ENCODE measurements at regions not wholly inside any gene's neighbourhood (a gene's known extent, or its start where the extent isn't known, plus 50 kb on each side); places are given as distances from the start of the nearest gene placed in this dataset.
"Not testable (repeated sequence)": the region's sequence is repeated elsewhere in the genome, so short reads cannot be mapped to it uniquely, and the experiment has no call there.

DNA sequence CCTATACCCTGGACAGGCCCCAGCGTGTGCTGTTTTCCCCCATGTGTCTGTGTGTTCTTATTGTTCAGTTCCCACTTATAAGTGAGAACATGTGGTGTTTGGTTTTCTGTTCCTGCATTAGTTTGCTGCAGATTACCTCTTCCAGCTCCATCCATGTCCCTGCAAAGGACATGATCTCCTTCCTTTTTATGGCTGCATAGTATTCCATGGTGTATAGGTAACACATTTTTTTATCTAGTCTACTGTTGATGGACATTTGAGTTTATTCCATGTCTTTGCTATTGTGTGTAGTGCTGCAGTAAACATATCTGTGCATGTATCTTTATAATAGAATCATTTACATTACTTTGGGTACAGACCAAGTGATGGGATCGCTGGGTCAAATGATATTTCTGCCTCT, 703.6 kb upstream of the CTNND2 start:
- H3K9me3 Mint-ChIP-seq: peaks cover 20% of the 10 kb centered on the region
- not testable (repeated sequence) for H3K4me3 Mint-ChIP-seq; H3K27ac Mint-ChIP-seq; ATAC-seq; H3K27me3 Mint-ChIP-seq; H3K36me3 Mint-ChIP-seq; H3K4me1 Mint-ChIP-seq (ENCODE audit: low read depth in 2 of 2); DNase-seq (ENCODE audit: low spot score)

DNA sequence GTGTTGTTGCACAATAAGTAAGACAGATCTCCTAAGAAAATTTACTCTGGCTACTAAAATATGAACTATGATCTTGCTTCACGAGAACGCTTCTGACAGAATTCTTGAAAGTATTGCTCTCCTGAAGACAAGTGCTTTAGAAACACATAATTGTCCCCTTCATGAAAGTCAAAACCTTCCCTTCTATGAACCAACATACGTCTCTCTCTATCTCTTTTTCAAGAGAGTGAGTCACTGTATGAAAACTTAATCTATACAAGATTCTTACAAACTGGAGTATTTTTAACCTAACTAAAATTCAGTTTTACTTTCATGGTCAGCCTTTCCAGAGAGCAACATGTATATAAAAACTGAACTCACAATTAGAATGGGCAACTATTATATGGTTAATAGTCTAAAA, 688.0 kb upstream of the CTNND2 start:
- no peaks in the 10 kb centered on the region for H3K27me3 Mint-ChIP-seq
- no peak overlapping the region for H3K4me3 Mint-ChIP-seq
- no peak for DNase-seq (ENCODE audit: low spot score)
- no peak overlapping the region for H3K27ac Mint-ChIP-seq
- H3K36me3 Mint-ChIP-seq: no peaks in the 10 kb centered on the region
- no peak for ATAC-seq
- no peaks in the 10 kb centered on the region for H3K4me1 Mint-ChIP-seq (ENCODE audit: low read depth in 2 of 2)
- H3K9me3 Mint-ChIP-seq: peaks cover 11% of the 10 kb centered on the region

DNA sequence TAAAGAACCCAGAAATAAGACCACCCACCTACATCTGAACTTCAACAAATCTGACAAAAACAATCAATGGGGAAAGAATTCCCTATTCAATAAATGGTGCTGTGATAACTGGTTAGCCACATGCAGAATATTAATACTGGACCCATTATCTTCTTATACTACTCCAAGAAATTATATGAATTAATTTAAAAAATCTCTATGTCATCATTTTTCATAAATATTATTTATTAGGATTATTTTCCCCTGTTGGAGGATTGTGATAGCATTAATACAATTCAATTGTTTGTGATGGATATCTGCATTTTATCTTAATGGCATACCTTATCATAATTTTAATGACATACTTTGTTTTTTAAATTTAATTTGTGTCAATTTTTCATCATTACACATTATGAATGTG, 682.2 kb upstream of the CTNND2 start:
- Mint-ChIP-seq H3K4me1 (ENCODE audit: low read depth in 2 of 2) (no peaks in the 10 kb centered on the region), H3K27ac (no peak overlapping the region), H3K27me3 (no peaks in the 10 kb centered on the region), H3K36me3 (no peaks in the 10 kb centered on the region), H3K4me3 (no peak overlapping the region), H3K9me3 (peaks cover 12% of the 10 kb centered on the region)
- ATAC-seq: no peak
- no peak for DNase-seq (ENCODE audit: low spot score)

DNA sequence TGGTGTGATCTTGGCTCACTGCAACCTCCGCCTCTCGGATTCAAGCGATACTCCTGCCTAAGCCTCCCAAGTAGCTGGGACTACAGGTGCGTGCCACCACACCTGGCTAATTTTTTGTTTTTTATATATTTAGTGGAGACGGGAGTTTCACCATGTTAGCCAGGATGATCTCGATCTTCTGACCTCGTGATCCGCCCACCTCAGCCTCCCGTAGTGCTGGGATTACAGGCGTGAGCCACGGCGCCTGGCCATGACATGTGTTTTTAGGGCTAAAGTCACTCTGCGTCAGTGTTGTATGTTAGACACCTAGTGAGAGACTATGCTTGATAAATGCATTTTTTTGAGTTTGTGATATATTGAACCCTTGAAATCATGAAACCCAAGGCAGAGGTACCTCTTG, 674.6 kb upstream of the CTNND2 start:
- H3K4me3 Mint-ChIP-seq; H3K27ac Mint-ChIP-seq; H3K36me3 Mint-ChIP-seq; ATAC-seq; DNase-seq (ENCODE audit: low spot score); H3K27me3 Mint-ChIP-seq; H3K4me1 Mint-ChIP-seq (ENCODE audit: low read depth in 2 of 2): not testable (repeated sequence)
- H3K9me3 Mint-ChIP-seq: peaks cover 11% of the 10 kb centered on the region

DNA sequence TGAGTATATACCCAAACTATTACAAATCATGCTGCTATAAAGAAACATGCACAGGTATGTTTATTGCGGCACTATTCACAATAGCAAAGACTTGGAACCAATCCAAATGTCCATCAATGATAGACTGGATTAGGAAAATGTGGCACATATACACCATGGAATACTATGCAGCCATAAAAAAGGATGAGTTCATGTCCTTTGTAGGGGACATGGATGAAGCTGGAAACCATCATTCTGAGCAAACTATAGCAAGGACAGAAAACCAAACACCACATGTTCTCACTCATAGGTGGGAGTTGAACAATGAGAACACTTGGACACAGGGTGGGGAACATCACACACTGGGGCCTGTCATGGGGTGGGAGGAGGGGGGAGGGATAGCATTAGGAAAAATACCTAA, 672.7 kb upstream of the CTNND2 start:
- ATAC-seq; H3K4me3 Mint-ChIP-seq; H3K27me3 Mint-ChIP-seq; H3K4me1 Mint-ChIP-seq (ENCODE audit: low read depth in 2 of 2); H3K36me3 Mint-ChIP-seq; DNase-seq (ENCODE audit: low spot score); H3K27ac Mint-ChIP-seq; H3K9me3 Mint-ChIP-seq: not testable (repeated sequence)

- not testable (repeated sequence) for H3K27ac Mint-ChIP-seq; H3K4me1 Mint-ChIP-seq (ENCODE audit: low read depth in 2 of 2); H3K9me3 Mint-ChIP-seq; DNase-seq (ENCODE audit: low spot score); H3K4me3 Mint-ChIP-seq; ATAC-seq; H3K36me3 Mint-ChIP-seq; H3K27me3 Mint-ChIP-seq
These were observed 670.2 kb upstream of the CTNND2 start for GRCh38 chr5:12574298-12575093.

- H3K9me3 Mint-ChIP-seq, ATAC-seq, H3K4me3 Mint-ChIP-seq: not testable (repeated sequence)
These were observed 669.7 kb upstream of the CTNND2 start for GRCh38 chr5:12573916-12574297.

DNA sequence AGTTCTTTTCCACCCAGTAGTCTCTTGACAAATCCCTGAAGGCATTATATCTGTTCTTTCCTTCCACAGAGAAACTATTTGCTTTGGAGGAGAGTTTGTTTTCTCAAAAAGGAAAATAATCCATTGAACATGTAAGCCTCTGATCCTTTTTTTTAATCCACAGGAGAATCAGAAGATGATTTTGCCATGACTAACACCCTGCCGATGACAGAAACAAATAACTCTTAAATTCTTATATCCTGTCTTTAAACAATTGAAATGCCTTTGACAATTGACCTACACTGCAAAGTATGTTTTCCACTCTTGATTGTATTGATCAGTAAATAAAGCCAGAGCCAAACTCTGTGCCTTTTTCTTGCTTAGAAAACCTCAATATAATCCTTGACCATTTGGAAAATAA, 666.4 kb upstream of the CTNND2 start:
- ATAC-seq (no peak), DNase-seq (ENCODE audit: low spot score) (no peak)
- Mint-ChIP-seq H3K9me3 (peaks cover 7% of the 10 kb centered on the region), H3K27ac (no peak overlapping the region), H3K4me1 (ENCODE audit: low read depth in 2 of 2) (no peaks in the 10 kb centered on the region), H3K36me3 (no peaks in the 10 kb centered on the region), H3K4me3 (no peak overlapping the region), H3K27me3 (no peaks in the 10 kb centered on the region)

More at GRCh38 chr5:12573916-12574297, 669.7 kb upstream of the CTNND2 start:
- not testable (repeated sequence) for H3K27me3 Mint-ChIP-seq; H3K36me3 Mint-ChIP-seq; DNase-seq (ENCODE audit: low spot score); H3K4me1 Mint-ChIP-seq (ENCODE audit: low read depth in 2 of 2); H3K27ac Mint-ChIP-seq

DNA sequence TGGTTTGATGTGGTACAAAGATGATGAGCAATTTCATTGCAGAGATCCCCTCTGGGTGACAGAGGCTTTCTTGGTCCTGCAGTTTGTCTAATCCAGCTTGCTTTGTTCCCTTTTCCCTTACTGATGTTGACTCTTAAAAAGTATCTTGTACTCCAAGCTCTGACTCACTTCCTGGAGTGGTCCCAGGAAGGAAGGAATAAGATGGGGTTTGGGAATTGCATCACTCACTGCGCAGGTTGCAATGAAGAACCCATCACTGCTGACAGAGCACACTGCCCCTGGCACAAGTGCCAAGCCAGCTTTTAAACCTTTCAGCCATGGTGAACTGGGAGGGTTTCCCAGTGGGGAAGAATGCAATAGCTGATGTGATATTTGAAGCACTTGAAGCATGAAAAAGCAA, 662.2 kb upstream of the CTNND2 start:
- no peak overlapping the region for H3K4me3 Mint-ChIP-seq
- H3K36me3 Mint-ChIP-seq: no peaks in the 10 kb centered on the region
- no peak for ATAC-seq
- H3K9me3 Mint-ChIP-seq: peaks cover 9% of the 10 kb centered on the region
- no peaks in the 10 kb centered on the region for H3K27me3 Mint-ChIP-seq
- H3K4me1 Mint-ChIP-seq (ENCODE audit: low read depth in 2 of 2): no peaks in the 10 kb centered on the region
- H3K27ac Mint-ChIP-seq: no peak overlapping the region
- no peak for DNase-seq (ENCODE audit: low spot score)

DNA sequence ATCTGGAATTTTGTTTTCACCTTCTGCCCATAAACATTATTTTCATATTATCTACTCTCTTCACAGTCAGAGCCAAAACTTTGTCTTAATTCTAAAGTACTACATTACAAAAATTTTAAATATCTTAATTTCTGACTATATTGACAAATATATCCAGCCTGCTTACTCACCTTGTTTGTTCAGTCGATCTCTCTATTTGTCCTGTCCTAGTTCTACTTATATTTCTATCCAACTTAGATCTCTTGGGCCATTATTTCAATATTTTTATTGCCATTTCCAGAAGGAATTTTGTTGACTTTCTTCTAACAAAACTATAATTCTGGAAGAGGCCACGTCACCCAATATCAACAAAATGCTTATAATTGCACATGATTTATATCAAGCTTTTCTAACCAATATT, 652.8 kb upstream of the CTNND2 start:
- Mint-ChIP-seq H3K27me3 (no peaks in the 10 kb centered on the region), H3K9me3 (peaks cover 4% of the 10 kb centered on the region), H3K4me3 (no peak overlapping the region), H3K4me1 (ENCODE audit: low read depth in 2 of 2) (no peaks in the 10 kb centered on the region), H3K36me3 (no peaks in the 10 kb centered on the region), H3K27ac (no peak overlapping the region)
- DNase-seq (ENCODE audit: low spot score) (no peak), ATAC-seq (no peak)

GRCh38 chr5:12526113-12526512, 621.9 kb upstream of the CTNND2 start:
- H3K4me1 Mint-ChIP-seq (ENCODE audit: low read depth in 2 of 2): no peaks in the 10 kb centered on the region
- no peaks in the 10 kb centered on the region for H3K36me3 Mint-ChIP-seq
- no peaks in the 10 kb centered on the region for H3K27me3 Mint-ChIP-seq
- no peak overlapping the region for H3K4me3 Mint-ChIP-seq
- DNase-seq (ENCODE audit: low spot score) (no peak), ATAC-seq (no peak)
- H3K9me3 Mint-ChIP-seq: peaks cover 9% of the 10 kb centered on the region
- no peak overlapping the region for H3K27ac Mint-ChIP-seq

DNA sequence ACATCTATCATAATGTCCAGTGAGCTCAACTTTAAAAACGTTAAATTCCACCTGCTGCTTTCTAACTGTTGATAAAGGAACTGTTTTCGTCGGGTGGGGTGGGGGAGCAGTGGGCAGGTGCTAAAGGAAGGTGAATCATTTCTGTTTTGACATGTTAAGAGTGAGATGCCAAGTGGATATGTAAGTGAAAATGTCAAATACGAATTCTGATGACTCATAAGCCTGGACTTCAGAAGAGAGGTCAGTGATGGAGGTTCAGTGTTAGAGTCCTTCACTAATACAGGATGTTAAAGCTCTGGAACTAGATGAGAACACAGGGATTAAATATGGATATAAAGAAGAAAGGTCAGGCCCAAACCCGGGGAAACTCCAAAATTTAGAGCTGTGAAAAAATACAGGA, 617.9 kb upstream of the CTNND2 start:
- H3K4me1 Mint-ChIP-seq (ENCODE audit: low read depth in 2 of 2): no peaks in the 10 kb centered on the region
- peaks cover 4% of the 10 kb centered on the region for H3K36me3 Mint-ChIP-seq
- ATAC-seq: no peak
- H3K27me3 Mint-ChIP-seq: no peaks in the 10 kb centered on the region
- peaks cover 12% of the 10 kb centered on the region for H3K9me3 Mint-ChIP-seq
- DNase-seq (ENCODE audit: low spot score): no peak
- no peak overlapping the region for H3K27ac Mint-ChIP-seq
- no peak overlapping the region for H3K4me3 Mint-ChIP-seq

DNA sequence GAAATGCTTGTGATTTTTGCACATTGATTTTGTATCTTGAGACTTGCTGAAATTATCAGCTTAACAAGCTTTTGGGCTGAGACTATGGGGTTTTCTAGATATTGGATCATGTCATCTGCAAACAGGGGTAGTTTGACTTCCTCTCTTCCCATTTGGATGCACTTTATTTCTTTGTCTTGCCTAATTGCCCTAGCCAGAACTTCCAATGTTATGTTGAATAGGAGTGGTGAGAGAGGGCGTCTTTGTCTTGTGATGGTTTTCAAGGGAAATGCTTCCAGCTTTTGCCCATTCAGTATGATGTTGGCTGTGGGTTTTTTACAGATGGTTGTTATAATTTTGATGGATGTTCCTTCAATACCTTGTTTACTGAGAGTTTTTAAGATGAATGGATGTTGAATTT, 600.7 kb upstream of the CTNND2 start:
- not testable (repeated sequence) for ATAC-seq; H3K4me3 Mint-ChIP-seq; H3K27me3 Mint-ChIP-seq; H3K4me1 Mint-ChIP-seq (ENCODE audit: low read depth in 2 of 2); H3K36me3 Mint-ChIP-seq; H3K27ac Mint-ChIP-seq; DNase-seq (ENCODE audit: low spot score)
- peaks cover 27% of the 10 kb centered on the region for H3K9me3 Mint-ChIP-seq

GRCh38 chr5:12488161-12488560, 583.9 kb upstream of the CTNND2 start:
- no peaks in the 10 kb centered on the region for H3K4me1 Mint-ChIP-seq (ENCODE audit: low read depth in 2 of 2)
- ATAC-seq (no peak), DNase-seq (ENCODE audit: low spot score) (no peak)
- no peak overlapping the region for H3K27ac Mint-ChIP-seq
- H3K27me3 Mint-ChIP-seq: no peaks in the 10 kb centered on the region
- H3K36me3 Mint-ChIP-seq: no peaks in the 10 kb centered on the region
- no peak overlapping the region for H3K4me3 Mint-ChIP-seq
- peaks cover 15% of the 10 kb centered on the region for H3K9me3 Mint-ChIP-seq

DNA sequence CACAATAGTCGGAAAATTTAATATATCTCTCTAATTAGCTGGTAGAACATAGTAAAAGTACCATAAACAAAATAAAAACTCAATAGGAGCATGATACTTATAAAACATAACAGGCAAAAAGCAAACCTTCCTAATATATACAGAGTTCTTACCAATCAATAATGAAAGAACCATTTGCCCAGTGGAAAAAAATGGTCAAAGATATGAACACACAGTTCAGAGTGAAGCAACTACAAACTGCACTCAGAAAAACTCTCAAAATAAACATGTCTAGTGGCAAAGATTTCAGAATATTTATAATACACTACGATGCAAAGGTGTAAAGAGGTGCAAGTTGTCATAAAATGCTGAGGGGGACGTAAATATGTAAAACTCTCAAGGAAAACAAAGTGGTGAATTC, 576.2 kb upstream of the CTNND2 start:
- no peaks in the 10 kb centered on the region for H3K36me3 Mint-ChIP-seq
- DNase-seq (ENCODE audit: low spot score) (no peak), ATAC-seq (no peak)
- H3K27ac Mint-ChIP-seq: no peak overlapping the region
- no peaks in the 10 kb centered on the region for H3K4me1 Mint-ChIP-seq (ENCODE audit: low read depth in 2 of 2)
- no peaks in the 10 kb centered on the region for H3K27me3 Mint-ChIP-seq
- H3K9me3 Mint-ChIP-seq: peaks cover 8% of the 10 kb centered on the region
- no peak overlapping the region for H3K4me3 Mint-ChIP-seq
